DMS114 treated with DMSO at 0.1 percent for 48 hours (cell line): ENCODE measurements at regions not wholly inside any gene's neighbourhood (a gene's known extent, or its start where the extent isn't known, plus 50 kb on each side); places are given as distances from the start of the nearest gene placed in this dataset.
A peak's percentile ranks its signal among the peaks of the same experiment; 100 is the strongest.

ENCODE experiments used
- DNase-seq: peaks from one replicate; lab custom pipeline; 2025; ENCODE audit not compliant: unreplicated experiment; lab: John Stamatoyannopoulos, UW

DNA sequence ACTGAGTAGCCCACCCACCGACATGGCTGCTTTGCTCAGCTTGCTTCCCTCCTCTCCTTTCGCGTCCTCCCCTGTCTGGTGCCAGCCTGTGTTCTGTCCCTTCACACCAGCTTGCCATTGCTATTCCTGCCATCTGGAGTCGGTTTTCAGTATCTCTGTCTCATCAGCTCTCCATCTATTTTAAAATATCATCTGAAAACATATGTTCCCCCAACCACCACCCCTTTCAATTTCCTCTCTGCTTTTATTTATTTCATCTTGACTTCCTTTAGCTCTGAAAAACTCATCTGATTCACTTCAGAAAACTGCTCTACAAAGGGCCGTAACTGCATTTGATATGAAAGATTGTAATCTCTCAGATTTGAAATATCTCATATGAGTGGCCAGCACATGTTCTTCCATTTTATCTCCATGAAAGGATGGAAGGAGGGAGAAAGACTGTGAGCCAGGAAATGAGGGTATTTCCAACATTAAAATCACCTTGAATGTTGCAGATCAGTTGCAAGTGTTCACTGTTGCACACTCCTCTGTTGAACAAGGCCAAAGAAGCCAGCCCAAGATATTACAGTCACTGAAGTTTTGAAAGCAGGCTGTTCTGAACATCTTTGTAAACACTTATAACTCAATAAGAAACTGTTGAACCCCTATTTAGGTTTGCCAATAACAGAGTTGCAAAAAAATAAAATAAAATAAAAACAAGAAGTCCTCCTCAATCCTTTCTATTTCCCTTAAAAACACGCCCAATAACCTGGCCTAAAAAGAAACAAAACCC is 202.4 kb upstream of the NEBL start:
- no peak for DNase-seq

DNA sequence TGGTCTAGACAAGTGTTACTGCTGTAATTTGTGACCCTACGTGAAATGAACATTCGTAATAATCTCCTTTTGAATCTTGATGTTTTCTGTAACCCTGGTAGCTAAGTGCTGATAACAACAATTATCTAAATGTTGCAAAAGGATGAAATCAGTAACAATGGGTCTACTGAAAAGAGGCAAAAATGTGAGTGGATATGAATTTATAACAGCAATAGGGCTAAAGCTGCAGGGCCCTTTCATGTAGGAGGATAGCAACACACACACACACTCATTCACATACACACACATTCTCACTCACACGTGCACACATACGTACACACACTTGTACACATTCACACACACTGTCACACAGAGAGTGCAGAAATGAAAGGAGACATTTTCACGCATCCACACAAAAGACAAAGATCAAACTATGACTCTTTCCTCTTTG is 200.8 kb upstream of the NEBL start:
- DNase-seq: no peak

DNA sequence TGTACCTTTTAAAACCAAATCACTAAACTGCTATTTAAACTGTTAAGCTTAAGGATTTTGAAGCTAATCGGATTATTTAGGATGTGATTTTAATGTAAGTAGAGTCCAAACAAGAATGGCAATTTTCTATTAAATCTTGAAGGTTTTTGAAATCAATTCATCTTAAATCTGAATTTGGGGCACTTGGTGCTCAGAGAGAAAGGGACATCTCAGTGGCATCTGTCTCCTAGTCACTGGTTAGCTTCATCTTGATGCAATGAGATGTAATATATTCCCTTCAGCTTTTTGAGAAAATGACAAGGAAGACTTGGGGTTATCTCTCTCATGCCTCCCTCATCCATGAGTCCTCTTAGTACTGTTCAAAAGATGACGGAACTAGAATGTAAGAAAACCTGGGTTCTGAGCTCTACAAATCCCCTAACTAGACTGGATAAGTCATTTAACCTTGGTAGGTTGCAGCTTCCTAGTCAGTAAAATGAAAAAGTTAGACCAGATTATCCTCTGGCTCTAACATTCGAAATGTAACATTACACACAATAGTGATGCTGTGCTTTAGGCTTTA is 198.5 kb upstream of the NEBL start:
- DNase-seq: no peak

- no peak for DNase-seq
These were observed 198.0 kb upstream of the NEBL start for GRCh38 chr10:21095073-21095472.

- no peak for DNase-seq
These were observed 195.8 kb upstream of the NEBL start for GRCh38 chr10:21092683-21093524.

DNA sequence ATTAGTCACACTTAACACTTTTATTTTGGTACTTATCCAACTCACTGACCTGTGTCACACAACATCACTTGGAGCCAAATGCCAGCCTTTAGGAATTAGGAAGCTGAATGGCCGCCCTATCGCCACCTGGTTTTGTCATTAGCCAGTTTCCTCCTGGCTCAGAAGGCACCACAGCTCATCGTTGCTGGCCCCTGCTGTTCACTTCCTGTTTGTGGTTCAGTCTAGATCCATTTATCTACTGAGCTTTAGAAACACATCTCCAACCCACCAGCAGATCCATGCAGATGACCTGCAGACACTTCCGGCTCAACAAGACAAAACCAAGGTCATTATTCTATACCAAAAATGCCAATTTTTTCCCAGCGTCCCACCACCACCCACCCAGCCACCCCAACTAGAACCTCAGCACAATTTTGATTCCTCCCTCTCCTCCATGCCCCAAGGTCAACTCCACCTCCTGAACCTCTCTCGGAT is 193.5 kb upstream of the NEBL start:
- DNase-seq: no peak

DNA sequence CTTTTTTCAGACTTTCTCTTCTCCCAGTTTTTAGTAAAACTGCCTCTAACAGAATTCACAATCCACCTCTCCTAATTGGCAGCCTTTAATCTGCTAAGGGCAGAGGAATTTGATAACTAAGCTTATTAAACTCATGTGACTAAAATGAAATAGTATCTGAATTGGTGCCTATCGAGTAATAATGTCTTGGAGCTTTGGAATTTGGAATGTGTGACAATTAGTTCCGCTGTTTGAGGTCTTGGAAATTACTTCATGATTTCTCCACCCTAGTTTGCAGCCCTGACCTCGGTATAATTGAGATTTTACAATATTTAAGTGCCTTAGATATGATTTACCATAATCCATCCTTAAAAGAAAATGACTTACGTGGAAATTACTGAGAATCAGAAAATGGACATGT is 190.4 kb upstream of the NEBL start:
- no peak for DNase-seq

GRCh38 chr10:21084700-21085099 is 187.6 kb upstream of the NEBL start:
- DNase-seq: no peak

GRCh38 chr10:21083861-21084260 is 186.8 kb upstream of the NEBL start:
- DNase-seq: no peak

- no peak for DNase-seq
These were observed 185.1 kb upstream of the NEBL start for GRCh38 chr10:21082206-21082605.

GRCh38 chr10:21080261-21080660 is 183.2 kb upstream of the NEBL start:
- no peak for DNase-seq

GRCh38 chr10:21079330-21079658 is 182.2 kb upstream of the NEBL start:
- DNase-seq: no peak

GRCh38 chr10:21078410-21079329 is 181.6 kb upstream of the NEBL start:
- peak; percentile 69 for DNase-seq

DNA sequence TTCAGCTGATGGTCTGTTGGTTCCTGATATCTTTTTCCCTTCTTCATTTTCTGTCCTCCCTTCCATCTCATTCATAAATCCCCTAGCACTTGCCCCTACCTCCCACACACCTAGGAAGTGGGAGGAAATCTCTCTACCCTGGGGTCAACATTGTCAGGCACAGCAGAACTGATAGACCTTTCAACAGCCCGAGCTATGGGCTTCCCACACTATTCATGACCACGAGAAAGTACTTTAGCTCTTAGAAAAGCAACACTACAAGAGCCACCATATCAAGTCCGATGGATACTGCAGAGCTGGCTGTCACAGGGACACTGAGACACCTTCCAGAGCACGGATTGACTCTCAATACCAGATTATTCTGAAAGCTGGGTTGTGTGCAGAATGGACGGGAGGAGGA is 180.6 kb upstream of the NEBL start:
- no peak for DNase-seq

DNA sequence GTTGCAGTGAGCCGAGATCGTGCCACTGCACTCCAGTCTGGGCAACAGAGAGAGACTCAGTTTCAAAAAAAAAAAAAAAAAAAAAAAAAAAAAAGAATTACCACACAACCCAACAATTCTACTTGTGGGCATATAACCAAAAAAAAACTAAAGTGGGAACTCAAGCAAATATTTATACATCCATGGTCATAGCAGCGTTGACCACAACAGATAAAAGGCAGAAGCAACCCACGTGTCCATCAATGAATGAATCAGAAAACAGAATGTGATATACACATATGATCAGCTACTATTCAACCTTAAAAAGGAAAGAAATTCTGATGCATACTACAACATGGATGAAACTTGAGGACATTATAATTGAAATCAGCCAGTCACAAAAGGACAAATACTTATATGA is 179.3 kb upstream of the NEBL start:
- DNase-seq: no peak

DNA sequence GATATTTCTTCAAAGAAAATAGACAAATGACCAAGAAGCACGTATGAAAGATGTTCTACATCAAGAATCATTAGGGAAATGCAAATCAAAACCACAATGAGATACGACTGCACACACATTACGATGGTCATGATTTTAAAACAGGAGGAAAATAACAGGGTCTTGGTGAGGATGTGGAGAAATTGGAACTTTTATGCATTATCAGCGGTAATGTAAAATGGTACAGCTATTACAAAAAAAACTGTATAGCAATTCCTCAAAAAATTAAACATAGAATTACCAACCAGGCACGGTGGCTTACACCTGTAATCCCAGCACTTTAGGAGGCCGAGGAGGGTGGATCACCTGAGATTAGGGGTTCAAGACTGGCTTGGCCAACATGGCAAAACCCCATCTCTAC is 178.8 kb upstream of the NEBL start:
- DNase-seq: no peak

DNA sequence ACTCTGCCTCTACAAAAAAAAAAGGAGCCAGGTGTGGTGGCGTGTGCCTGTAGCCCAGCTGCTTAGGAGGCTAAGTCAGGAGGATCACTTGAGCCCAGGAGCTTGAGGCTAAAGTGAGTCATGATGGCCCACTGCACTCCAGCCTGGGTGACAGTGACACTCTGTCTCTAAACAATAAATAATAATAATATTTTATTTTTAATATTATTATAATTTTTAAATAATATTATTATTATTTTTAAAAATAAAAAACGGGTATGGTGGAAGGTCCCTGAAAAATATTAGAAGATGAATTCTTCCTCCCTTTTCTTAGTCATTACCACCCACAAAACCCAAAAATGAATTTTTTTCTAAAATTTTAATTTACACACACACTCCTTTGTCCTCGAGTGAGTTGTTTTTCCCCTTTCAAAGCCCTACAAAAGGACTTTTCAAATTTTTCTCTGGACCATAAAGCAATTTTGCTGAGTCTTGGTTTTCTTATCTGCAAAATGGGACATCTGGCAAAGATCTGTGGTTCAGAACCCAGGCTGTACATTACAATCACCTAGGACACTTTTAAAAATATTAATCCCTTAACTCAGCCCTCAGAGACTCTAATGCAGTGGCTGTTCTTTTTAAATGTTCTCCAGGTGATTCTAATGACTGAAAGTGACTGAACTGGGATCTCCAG is 174.0 kb upstream of the NEBL start:
- DNase-seq: no peak

- DNase-seq: no peak
These were observed 173.0 kb upstream of the NEBL start for GRCh38 chr10:21069929-21070700.

GRCh38 chr10:21069278-21069677 is 172.2 kb upstream of the NEBL start:
- no peak for DNase-seq
